Right kidney (tissue), 1 donor: ENCODE measurements at regions not wholly inside any gene's neighbourhood (a gene's known extent, or its start where the extent isn't known, plus 50 kb on each side); places are given as distances from the start of the nearest gene placed in this dataset.
"Not testable (repeated sequence)": the region's sequence is repeated elsewhere in the genome, so short reads cannot be mapped to it uniquely, and the experiment has no call there.

Source experiments
- DNase-seq: peaks from one replicate; pipeline ENCODE4 v3.0.0-alpha.2; 2016

GRCh38 chr18:22504251-22505030 is 86.7 kb upstream of the CTAGE1 start:
- DNase-seq = no peak

GRCh38 chr18:22505141-22505591 is 87.5 kb upstream of the CTAGE1 start:
- no peak for DNase-seq

GRCh38 chr18:22507055-22507454 is 89.3 kb upstream of the CTAGE1 start:
- DNase-seq = no peak

GRCh38 chr18:22509423-22509822 is 91.7 kb upstream of the CTAGE1 start:
- no peak for DNase-seq

- DNase-seq = no peak
These were observed 93.0 kb upstream of the CTAGE1 start for GRCh38 chr18:22510697-22511096.

- DNase-seq = no peak
These were observed 96.2 kb upstream of the CTAGE1 start for GRCh38 chr18:22513721-22514481.

GRCh38 chr18:22514655-22515054 is 96.9 kb upstream of the CTAGE1 start:
- no peak for DNase-seq

GRCh38 chr18:22515250-22515649 is 97.5 kb upstream of the CTAGE1 start:
- no peak for DNase-seq

GRCh38 chr18:22517356-22517755 is 99.6 kb upstream of the CTAGE1 start:
- DNase-seq = no peak

- DNase-seq = no peak
These were observed 103.5 kb upstream of the CTAGE1 start for GRCh38 chr18:22521026-22521707.

- DNase-seq = no peak
These were observed 105.8 kb upstream of the CTAGE1 start for GRCh38 chr18:22523481-22523880.

- no peak for DNase-seq
These were observed 107.1 kb upstream of the CTAGE1 start for GRCh38 chr18:22524783-22525182.

- DNase-seq = no peak
These were observed 107.6 kb upstream of the CTAGE1 start for GRCh38 chr18:22525313-22525712.

- no peak for DNase-seq
These were observed 108.2 kb upstream of the CTAGE1 start for GRCh38 chr18:22525883-22526282.

GRCh38 chr18:22528291-22528690 is 110.6 kb upstream of the CTAGE1 start:
- DNase-seq = no peak

GRCh38 chr18:22534706-22535105 is 117.0 kb upstream of the CTAGE1 start:
- DNase-seq = not testable (repeated sequence)

- DNase-seq = no peak
These were observed 118.8 kb upstream of the CTAGE1 start for GRCh38 chr18:22536558-22536957.

- no peak for DNase-seq
These were observed 120.7 kb upstream of the CTAGE1 start for GRCh38 chr18:22538426-22538825.

- no peak for DNase-seq
These were observed 121.5 kb upstream of the CTAGE1 start for GRCh38 chr18:22539051-22539765.

GRCh38 chr18:22541232-22541631 is 123.5 kb upstream of the CTAGE1 start:
- DNase-seq = no peak

- no peak for DNase-seq
These were observed 124.7 kb upstream of the CTAGE1 start for GRCh38 chr18:22542406-22542835.

- DNase-seq = no peak
These were observed 126.1 kb upstream of the CTAGE1 start for GRCh38 chr18:22543769-22544168.
